PFSK-1 (cell line): ENCODE measurements at regions not wholly inside any gene's neighbourhood (a gene's known extent, or its start where the extent isn't known, plus 50 kb on each side); places are given as distances from the start of the nearest gene placed in this dataset.

ENCODE experiments used
- FOXP2 ChIP-seq: optimal IDR thresholded peaks from 2 replicates; pipeline ENCODE3; 2011; ENCODE audit warnings: borderline replicate concordance, control low read depth, inconsistent platforms; ENCODE audit not compliant: insufficient read depth; ENCODE audit errors: extremely low read length, extremely low read depth
- POLR2AphosphoS5 ChIP-seq: IDR thresholded peaks from 2 replicates; pipeline ENCODE4 v1.6.1; 2012; ENCODE audit warnings: low read depth, mild to moderate bottlenecking, control low read depth, low read length, moderate library complexity
- REST ChIP-seq, 2 experiments: IDR thresholded peaks; 2 replicates each; pipeline versions ENCODE4 v1.6.1 to v1.8.0; 2011 to 2012; ENCODE audit warnings: low read depth in 2 of 2, low read length in 2 of 2, control low read depth in 1 of 2, inconsistent platforms in 1 of 2, mild to moderate bottlenecking in 1 of 2, moderate library complexity in 1 of 2; ENCODE audit not compliant: insufficient read depth in 1 of 2
- SIN3A ChIP-seq: IDR thresholded peaks from 2 replicates; pipeline ENCODE4 v1.6.1; 2012; ENCODE audit warnings: mild to moderate bottlenecking, low read length, moderate library complexity, borderline replicate concordance; ENCODE audit not compliant: insufficient read depth
- TAF1 ChIP-seq: IDR thresholded peaks from 2 replicates; pipeline ENCODE4 v1.6.1; 2012; ENCODE audit warnings: low read length, control low read depth, borderline replicate concordance; ENCODE audit not compliant: insufficient read depth

GRCh38 chr5:74122175-74122574 lies 496.2 kb downstream of the ARHGEF28 start:
- no peak for TF ChIP-seq TAF1

- TF ChIP-seq REST (IDR thresholded peaks at IDR 0.05; ENCODE audit: insufficient read depth in 1 of 2, low read depth in 2 of 2, low read length in 2 of 2) (no peak), POLR2AphosphoS5 (no peak)
Observed at GRCh38 chr5:74120585-74120984, 494.6 kb downstream of the ARHGEF28 start.

- TF ChIP-seq FOXP2 (no peak), TAF1 (no peak), POLR2AphosphoS5 (no peak)
Observed at GRCh38 chr5:74118071-74118470, 492.1 kb downstream of the ARHGEF28 start.

GRCh38 chr5:74116984-74117383 lies 491.0 kb downstream of the ARHGEF28 start:
- TF ChIP-seq TAF1, result no peak
- TF ChIP-seq FOXP2, result no peak
- TF ChIP-seq POLR2AphosphoS5, result no peak
- TF ChIP-seq REST (IDR thresholded peaks at IDR 0.05; ENCODE audit: insufficient read depth in 1 of 2, low read depth in 2 of 2, low read length in 2 of 2), result no peak
- no peak for TF ChIP-seq SIN3A

GRCh38 chr5:74116266-74116665 lies 490.3 kb downstream of the ARHGEF28 start:
- TF ChIP-seq POLR2AphosphoS5 (no peak), FOXP2 (no peak), REST (IDR thresholded peaks at IDR 0.05; ENCODE audit: insufficient read depth in 1 of 2, low read depth in 2 of 2, low read length in 2 of 2) (no peak), TAF1 (no peak), SIN3A (no peak)

GRCh38 chr5:74113927-74114326 lies 487.9 kb downstream of the ARHGEF28 start:
- TF ChIP-seq REST (IDR thresholded peaks at IDR 0.05; ENCODE audit: insufficient read depth in 1 of 2, low read depth in 2 of 2, low read length in 2 of 2), result no peak
- no peak for TF ChIP-seq SIN3A
- TF ChIP-seq FOXP2, result no peak
- no peak for TF ChIP-seq POLR2AphosphoS5
- TF ChIP-seq TAF1, result no peak
